NCI-H2107 (cell line): ENCODE measurements at regions not wholly inside any gene's neighbourhood (a gene's known extent, or its start where the extent isn't known, plus 50 kb on each side); places are given as distances from the start of the nearest gene placed in this dataset.
A peak's percentile ranks its signal among the peaks of the same experiment; 100 is the strongest.

Source experiments
- DNase-seq: peaks from one replicate; lab custom pipeline; 2025; lab: John Stamatoyannopoulos, UW

- no peak for DNase-seq
Measured at GRCh38 chr1:63710308-63710707, 63.5 kb upstream of the ROR1 start.

GRCh38 chr1:63710761-63711380, 62.9 kb upstream of the ROR1 start:
- no peak for DNase-seq

GRCh38 chr1:63713041-63713440, 60.8 kb upstream of the ROR1 start:
- no peak for DNase-seq

- peak; percentile 11 for DNase-seq
Measured at GRCh38 chr1:63713627-63714481, 60.0 kb upstream of the ROR1 start.

GRCh38 chr1:63714482-63714760, 59.4 kb upstream of the ROR1 start:
- no peak for DNase-seq

GRCh38 chr1:63717511-63718065, 56.2 kb upstream of the ROR1 start:
- no peak for DNase-seq

GRCh38 chr1:63718541-63718970, 55.3 kb upstream of the ROR1 start:
- DNase-seq = no peak

GRCh38 chr1:63721531-63722189, 52.2 kb upstream of the ROR1 start:
- DNase-seq = peak; percentile 42

GRCh38 chr1:63723602-63724001, 50.2 kb upstream of the ROR1 start:
- no peak for DNase-seq
